GM12878 (cell line): ENCODE measurements at regions not wholly inside any gene's neighbourhood (a gene's known extent, or its start where the extent isn't known, plus 50 kb on each side); places are given as distances from the start of the nearest gene placed in this dataset.

Experiments used
- ATAC-seq: fragments of 200-7000 bp; cut with Tn5 transposase; 3 replicates; pipeline ENCODE4 v1.9.1; 2020; ENCODE audit warnings: mild to moderate bottlenecking, moderate library complexity
- BruUV-seq: library from RNA; stranded (reverse); fragments of 400-500 nt; replicated peaks from 2 replicates; lab custom pipeline; 2021; lab: Mats Ljungman, UMichigan
- CTCF ChIA-PET: fragments of 300-600 bp; sonication (Branson Sonifier 250); formaldehyde crosslinking; extraction: SDS; loops from one replicate; lab custom pipeline; 2021; ENCODE audit warnings: inconsistent platforms; lab: Yijun Ruan, JAX
- POLR2A ChIA-PET: fragments of 350-600 bp; formaldehyde crosslinking; extraction: SDS; loops from one replicate; lab custom pipeline; 2021; ENCODE audit warnings: inconsistent platforms; lab: Charles Lee
- RAD21 ChIA-PET: fragments of 300-600 bp; sonication (Branson Sonifier 250); formaldehyde crosslinking; loops from one replicate; lab custom pipeline; 2023; ENCODE audit warnings: antibody characterized with exemption; ENCODE audit not compliant: unreplicated experiment; lab: Charles Lee
- SMC1A ChIA-PET: fragments of 300-600 bp; sonication (Branson Sonifier 250); formaldehyde crosslinking; loops from one replicate; lab custom pipeline; 2023; ENCODE audit not compliant: unreplicated experiment, uncharacterized antibody; lab: Charles Lee
- DNase-seq: peaks from one replicate; pipeline ENCODE4 v3.0.0-alpha.2; 2011; ENCODE audit warnings: low read depth, low spot score
- FAIRE-seq: peaks from 3 replicates; lab custom pipeline; 2011; peaks lifted over from hg19 to GRCh38; lab: Jason Lieb, UNC
- H2AFZ ChIP-seq: 2 replicates; pipeline ENCODE4 v1.6.0; 2011; ENCODE audit warnings: low read depth, low read length, control low read depth; ENCODE audit not compliant: control insufficient read depth
- H3K27ac ChIP-seq: 2 replicates; pipeline ENCODE4 v1.5.1; 2011; ENCODE audit warnings: control low read depth; ENCODE audit not compliant: control insufficient read depth, insufficient read depth
- H3K27me3 ChIP-seq, 2 experiments: replicated peaks in 1 of 2; 2 replicates each; pipeline versions ENCODE4 v1.6.0 to v1.6.1; 2011; ENCODE audit warnings: low read length in 1 of 2; ENCODE audit not compliant: control insufficient read depth in 2 of 2, insufficient read depth in 2 of 2
- H3K36me3 ChIP-seq, 2 experiments: 2 replicates each; pipeline ENCODE4 v1.5.1; 2011; ENCODE audit warnings: low read length in 1 of 2; ENCODE audit not compliant: control insufficient read depth in 2 of 2, insufficient read depth in 2 of 2
- H3K4me1 ChIP-seq: 2 replicates; pipeline ENCODE4 v1.6.1; 2011; ENCODE audit warnings: mild to moderate bottlenecking, low read length, moderate library complexity, mixed read lengths; ENCODE audit not compliant: control insufficient read depth, insufficient read depth
- H3K4me2 ChIP-seq: 2 replicates; pipeline ENCODE4 v1.6.0; 2011; ENCODE audit warnings: control low read depth; ENCODE audit not compliant: control insufficient read depth, insufficient read depth
- H3K4me3 ChIP-seq: fragments of 200-600 bp; sonication (generic); 2 replicates; pipeline ENCODE4 v1.5.1; 2016
- H3K79me2 ChIP-seq: 2 replicates; pipeline ENCODE4 v1.6.0; 2011; ENCODE audit warnings: low read length; ENCODE audit not compliant: control insufficient read depth, insufficient read depth
- H3K9ac ChIP-seq: 2 replicates; pipeline ENCODE4 v1.8.0; 2011; ENCODE audit warnings: low read length, control low read depth, mixed read lengths; ENCODE audit not compliant: control insufficient read depth, insufficient read depth
- H3K9me3 ChIP-seq: replicated peaks from 3 replicates; pipeline ENCODE4 v1.5.1; 2011; ENCODE audit warnings: mild to moderate bottlenecking, low read length; ENCODE audit not compliant: control insufficient read depth, insufficient read depth
- H4K20me1 ChIP-seq: 2 replicates; pipeline ENCODE4 v1.6.0; 2011; ENCODE audit not compliant: control insufficient read depth, insufficient read depth
- IKZF2 ChIP-seq, 2 experiments: fragments of 450-650 bp; IDR thresholded peaks; 2 replicates each; pipeline ENCODE4 v1.6.1; 2017; ENCODE audit warnings: mild to moderate bottlenecking in 2 of 2, moderate library complexity in 2 of 2
- JUND ChIP-seq: IDR thresholded peaks from 2 replicates; pipeline ENCODE4 v1.6.1; 2012; ENCODE audit warnings: low read depth, mild to moderate bottlenecking, low read length, improper control_type of control experiment, moderate library complexity
- RUNX3 ChIP-seq: IDR thresholded peaks from 2 replicates; pipeline ENCODE4 v1.6.1; 2012; ENCODE audit warnings: low read length, inconsistent platforms
- SREBF2 ChIP-seq: IDR thresholded peaks from 2 replicates; pipeline ENCODE4 v1.6.1; 2012; ENCODE audit warnings: mild to moderate bottlenecking, low read length
- WGBS: methylation state at CpG from one replicate; pipeline ENCODE4 v1.1.6; 2016; ENCODE audit warnings: low lambda C conversion rate; ENCODE audit not compliant: insufficient replicate concordance, insufficient coverage; ENCODE audit errors: missing lambda C conversion rate; 5-methylcytosine and 5-hydroxymethylcytosine counted together
- in situ Hi-C: fragments of 300-500 bp; cut with MboI; formaldehyde crosslinking; loops from 9 replicates; pipeline ENCODE4 v1.14.3; 2018; ENCODE audit warnings: mixed read lengths
- intact Hi-C: fragments of 100-400 bp; cut with micrococcal nuclease; formaldehyde crosslinking; loops from one replicate; pipeline ENCODE4 v1.14.2; 2022; ENCODE audit not compliant: unreplicated experiment
- TF ChIP-seq, protein P1 (sequence below): fragments of 450-650 bp; formaldehyde crosslinking; IDR thresholded peaks from 2 replicates; pipeline ENCODE4 v1.5.0; 2022; ENCODE audit warnings: mild to moderate bottlenecking, missing genetic modification characterization
- TF ChIP-seq, protein P2 (sequence below), 3 experiments: IDR thresholded peaks in 2 of 3; conservative IDR thresholded peaks in 1 of 3; 2 replicates each; pipeline ENCODE4 v1.5.1; 2011; ENCODE audit warnings: low read depth in 3 of 3, low read length in 3 of 3, mild to moderate bottlenecking in 3 of 3, control low read depth in 2 of 3, moderate library complexity in 2 of 3, inconsistent platforms in 1 of 3, mixed read lengths in 1 of 3; ENCODE audit not compliant: control insufficient read depth in 2 of 3, insufficient read depth in 1 of 3; ENCODE audit errors: extremely low read depth in 1 of 3
- TF ChIP-seq, protein P3 (sequence below): fragments of 450-650 bp; IDR thresholded peaks from 2 replicates; pipeline ENCODE4 v1.6.1; 2018; ENCODE audit warnings: mild to moderate bottlenecking, low read depth, moderate library complexity; ENCODE audit not compliant: partially characterized antibody
- TF ChIP-seq, protein P4 (sequence below): IDR thresholded peaks from 2 replicates; pipeline ENCODE4 v1.6.1; 2011; ENCODE audit warnings: borderline replicate concordance, low read depth, mild to moderate bottlenecking, moderate library complexity, mixed read lengths, low read length; ENCODE audit not compliant: insufficient read depth; ENCODE audit errors: extremely low read length

DNA sequence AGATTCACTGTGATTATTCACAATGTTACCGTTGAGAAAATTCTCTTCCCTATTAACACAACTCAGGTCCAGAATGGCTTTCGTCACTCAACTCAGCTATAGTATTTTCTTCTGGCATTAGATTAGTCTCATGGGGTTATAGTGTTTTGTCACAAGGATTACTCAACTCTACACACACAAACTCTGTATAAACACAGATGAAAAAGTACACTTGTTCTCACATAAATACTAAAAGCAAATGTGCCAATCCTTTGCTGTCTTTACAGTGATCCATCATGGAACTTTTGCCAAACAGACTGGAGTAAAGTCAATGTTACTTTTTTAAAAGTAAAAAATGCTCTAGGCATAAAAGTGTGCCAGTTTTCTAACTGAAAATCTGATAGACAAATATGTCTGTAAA lies 267.6 kb downstream of the RBM43 start:
- TF ChIP-seq, protein P1, sequence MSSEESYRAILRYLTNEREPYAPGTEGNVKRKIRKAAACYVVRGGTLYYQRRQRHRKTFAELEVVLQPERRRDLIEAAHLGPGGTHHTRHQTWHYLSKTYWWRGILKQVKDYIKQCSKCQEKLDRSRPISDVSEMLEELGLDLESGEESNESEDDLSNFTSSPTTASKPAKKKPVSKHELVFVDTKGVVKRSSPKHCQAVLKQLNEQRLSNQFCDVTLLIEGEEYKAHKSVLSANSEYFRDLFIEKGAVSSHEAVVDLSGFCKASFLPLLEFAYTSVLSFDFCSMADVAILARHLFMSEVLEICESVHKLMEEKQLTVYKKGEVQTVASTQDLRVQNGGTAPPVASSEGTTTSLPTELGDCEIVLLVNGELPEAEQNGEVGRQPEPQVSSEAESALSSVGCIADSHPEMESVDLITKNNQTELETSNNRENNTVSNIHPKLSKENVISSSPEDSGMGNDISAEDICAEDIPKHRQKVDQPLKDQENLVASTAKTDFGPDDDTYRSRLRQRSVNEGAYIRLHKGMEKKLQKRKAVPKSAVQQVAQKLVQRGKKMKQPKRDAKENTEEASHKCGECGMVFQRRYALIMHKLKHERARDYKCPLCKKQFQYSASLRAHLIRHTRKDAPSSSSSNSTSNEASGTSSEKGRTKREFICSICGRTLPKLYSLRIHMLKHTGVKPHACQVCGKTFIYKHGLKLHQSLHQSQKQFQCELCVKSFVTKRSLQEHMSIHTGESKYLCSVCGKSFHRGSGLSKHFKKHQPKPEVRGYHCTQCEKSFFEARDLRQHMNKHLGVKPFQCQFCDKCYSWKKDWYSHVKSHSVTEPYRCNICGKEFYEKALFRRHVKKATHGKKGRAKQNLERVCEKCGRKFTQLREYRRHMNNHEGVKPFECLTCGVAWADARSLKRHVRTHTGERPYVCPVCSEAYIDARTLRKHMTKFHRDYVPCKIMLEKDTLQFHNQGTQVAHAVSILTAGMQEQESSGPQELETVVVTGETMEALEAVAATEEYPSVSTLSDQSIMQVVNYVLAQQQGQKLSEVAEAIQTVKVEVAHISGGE (CRISPR knock-in tag), result no peak
- TF ChIP-seq JUND (no peak), RUNX3 (no peak)
- H2AFZ ChIP-seq, result no peak overlapping the region

DNA sequence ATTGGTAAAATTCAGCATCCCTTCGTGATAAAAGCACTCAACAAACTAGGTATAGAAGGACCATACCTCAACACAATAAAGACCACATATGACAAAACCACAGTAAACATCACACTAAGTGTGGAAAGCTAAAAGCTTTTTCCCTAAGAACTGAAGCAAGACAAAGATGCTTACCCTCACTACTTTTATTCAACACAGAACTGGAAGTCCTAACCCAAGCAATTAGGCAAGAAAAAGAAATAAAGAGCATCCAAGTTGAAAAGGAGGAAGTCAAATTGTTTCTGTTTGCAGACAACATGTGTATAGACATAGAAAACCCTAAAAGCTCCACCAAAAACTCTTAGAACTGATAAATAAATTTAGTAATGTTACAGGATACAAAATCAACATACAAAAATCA lies 271.7 kb downstream of the RBM43 start:
- H3K27ac ChIP-seq, result no peak overlapping the region
- POLR2A ChIA-PET, result no interaction called here
- H3K4me1 ChIP-seq, result no peaks in the 10 kb centered on the region
- H4K20me1 ChIP-seq, result no peaks in the 10 kb centered on the region
- in situ Hi-C loops, result no loop called here
- ATAC-seq, result no peak
- CTCF ChIA-PET, result interaction anchor here (1.2 kb wide), 1 partner anchor 14 kb away, joined by 4 read pairs; no protein-coding TSS in a partner anchor
- no peaks in the 10 kb centered on the region for H3K79me2 ChIP-seq
- no TSS peak for BruUV-seq
- RAD21 ChIA-PET, result no interaction called here
- intact Hi-C loops, result no loop called here
- H3K27me3 ChIP-seq, result no peaks in the 10 kb centered on the region
- TF ChIP-seq, protein P2, sequence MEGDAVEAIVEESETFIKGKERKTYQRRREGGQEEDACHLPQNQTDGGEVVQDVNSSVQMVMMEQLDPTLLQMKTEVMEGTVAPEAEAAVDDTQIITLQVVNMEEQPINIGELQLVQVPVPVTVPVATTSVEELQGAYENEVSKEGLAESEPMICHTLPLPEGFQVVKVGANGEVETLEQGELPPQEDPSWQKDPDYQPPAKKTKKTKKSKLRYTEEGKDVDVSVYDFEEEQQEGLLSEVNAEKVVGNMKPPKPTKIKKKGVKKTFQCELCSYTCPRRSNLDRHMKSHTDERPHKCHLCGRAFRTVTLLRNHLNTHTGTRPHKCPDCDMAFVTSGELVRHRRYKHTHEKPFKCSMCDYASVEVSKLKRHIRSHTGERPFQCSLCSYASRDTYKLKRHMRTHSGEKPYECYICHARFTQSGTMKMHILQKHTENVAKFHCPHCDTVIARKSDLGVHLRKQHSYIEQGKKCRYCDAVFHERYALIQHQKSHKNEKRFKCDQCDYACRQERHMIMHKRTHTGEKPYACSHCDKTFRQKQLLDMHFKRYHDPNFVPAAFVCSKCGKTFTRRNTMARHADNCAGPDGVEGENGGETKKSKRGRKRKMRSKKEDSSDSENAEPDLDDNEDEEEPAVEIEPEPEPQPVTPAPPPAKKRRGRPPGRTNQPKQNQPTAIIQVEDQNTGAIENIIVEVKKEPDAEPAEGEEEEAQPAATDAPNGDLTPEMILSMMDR (IDR thresholded peaks at IDR 0.05 in 2 of 3, conservative IDR thresholded peaks at IDR 0.05 in 1 of 3; ENCODE audit: control insufficient read depth in 2 of 3, extremely low read depth in 1 of 3, insufficient read depth in 1 of 3, low read depth in 3 of 3, low read length in 3 of 3), result no peak
- TF ChIP-seq, protein P3, sequence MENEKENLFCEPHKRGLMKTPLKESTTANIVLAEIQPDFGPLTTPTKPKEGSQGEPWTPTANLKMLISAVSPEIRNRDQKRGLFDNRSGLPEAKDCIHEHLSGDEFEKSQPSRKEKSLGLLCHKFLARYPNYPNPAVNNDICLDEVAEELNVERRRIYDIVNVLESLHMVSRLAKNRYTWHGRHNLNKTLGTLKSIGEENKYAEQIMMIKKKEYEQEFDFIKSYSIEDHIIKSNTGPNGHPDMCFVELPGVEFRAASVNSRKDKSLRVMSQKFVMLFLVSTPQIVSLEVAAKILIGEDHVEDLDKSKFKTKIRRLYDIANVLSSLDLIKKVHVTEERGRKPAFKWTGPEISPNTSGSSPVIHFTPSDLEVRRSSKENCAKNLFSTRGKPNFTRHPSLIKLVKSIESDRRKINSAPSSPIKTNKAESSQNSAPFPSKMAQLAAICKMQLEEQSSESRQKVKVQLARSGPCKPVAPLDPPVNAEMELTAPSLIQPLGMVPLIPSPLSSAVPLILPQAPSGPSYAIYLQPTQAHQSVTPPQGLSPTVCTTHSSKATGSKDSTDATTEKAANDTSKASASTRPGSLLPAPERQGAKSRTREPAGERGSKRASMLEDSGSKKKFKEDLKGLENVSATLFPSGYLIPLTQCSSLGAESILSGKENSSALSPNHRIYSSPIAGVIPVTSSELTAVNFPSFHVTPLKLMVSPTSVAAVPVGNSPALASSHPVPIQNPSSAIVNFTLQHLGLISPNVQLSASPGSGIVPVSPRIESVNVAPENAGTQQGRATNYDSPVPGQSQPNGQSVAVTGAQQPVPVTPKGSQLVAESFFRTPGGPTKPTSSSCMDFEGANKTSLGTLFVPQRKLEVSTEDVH, result no peak
- no peak for TF ChIP-seq IKZF2 (IDR thresholded peaks at IDR 0.05)
- TF ChIP-seq, protein P4, sequence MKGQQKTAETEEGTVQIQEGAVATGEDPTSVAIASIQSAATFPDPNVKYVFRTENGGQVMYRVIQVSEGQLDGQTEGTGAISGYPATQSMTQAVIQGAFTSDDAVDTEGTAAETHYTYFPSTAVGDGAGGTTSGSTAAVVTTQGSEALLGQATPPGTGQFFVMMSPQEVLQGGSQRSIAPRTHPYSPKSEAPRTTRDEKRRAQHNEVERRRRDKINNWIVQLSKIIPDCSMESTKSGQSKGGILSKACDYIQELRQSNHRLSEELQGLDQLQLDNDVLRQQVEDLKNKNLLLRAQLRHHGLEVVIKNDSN, result no peak
- no peak for TF ChIP-seq SREBF2
- TF ChIP-seq, all 136 proteins: peak for 0
- no peaks in the 10 kb centered on the region for H3K36me3 ChIP-seq
- no peak overlapping the region for H2AFZ ChIP-seq
- SMC1A ChIA-PET, result no interaction called here
- FAIRE-seq, result no peak
- H3K4me2 ChIP-seq, result no peak overlapping the region
- DNase-seq, result no peak
- 0% methylated on average over 1 of the region's 1 CpG for WGBS
- H3K4me3 ChIP-seq, result no peak overlapping the region
- no peak overlapping the region for H3K9ac ChIP-seq
- no peaks in the 10 kb centered on the region for H3K9me3 ChIP-seq

More for the DNA sequence above, 267.6 kb downstream of the RBM43 start:
- SMC1A ChIA-PET, result no interaction called here
- no peak overlapping the region for H3K27ac ChIP-seq
- H3K9ac ChIP-seq, result no peak overlapping the region
- H4K20me1 ChIP-seq, result no peaks in the 10 kb centered on the region
- H3K9me3 ChIP-seq, result no peaks in the 10 kb centered on the region
- H3K4me2 ChIP-seq, result no peak overlapping the region
- CTCF ChIA-PET, result no interaction called here
- no peaks in the 10 kb centered on the region for H3K4me1 ChIP-seq
- DNase-seq, result no peak
- FAIRE-seq, result no peak
- no peaks in the 10 kb centered on the region for H3K27me3 ChIP-seq
- H3K36me3 ChIP-seq, result no peaks in the 10 kb centered on the region
- BruUV-seq, result no TSS peak
- POLR2A ChIA-PET, result no interaction called here
- H3K79me2 ChIP-seq, result no peaks in the 10 kb centered on the region
- no peak for ATAC-seq
- RAD21 ChIA-PET, result no interaction called here
- 67% methylated on average over 2 of the region's 2 CpGs for WGBS
- no peak overlapping the region for H3K4me3 ChIP-seq
- in situ Hi-C loops (no loop called here), intact Hi-C loops (no loop called here)
